ENCODE measurements at regions not wholly inside any gene's neighbourhood (a gene's known extent, or its start where the extent isn't known, plus 50 kb on each side); places are given as distances from the start of the nearest gene placed in this dataset.

DNA sequence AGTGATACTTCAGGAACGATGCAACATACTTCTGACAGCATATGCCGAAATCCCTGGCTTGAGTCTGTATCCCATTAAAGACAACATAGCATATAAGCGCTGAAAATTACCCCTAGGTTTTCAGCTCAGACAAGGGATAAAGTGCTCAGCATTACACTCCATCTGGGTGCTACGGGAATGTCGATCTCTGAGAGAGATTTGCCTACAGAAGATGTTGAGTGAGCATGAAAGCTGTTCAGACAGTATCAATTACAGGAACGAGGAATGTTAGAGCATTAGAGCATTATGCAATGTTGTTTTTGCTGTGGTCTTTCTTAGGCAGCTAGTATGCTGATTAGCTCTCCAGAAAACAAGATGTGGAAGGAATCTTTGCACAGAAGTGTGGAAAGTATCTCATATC is 484.5 kb downstream of the LIG4 start:
- TF ChIP-seq CTCF (IDR thresholded peaks at IDR 0.05) (no peak), POLR2A (IDR thresholded peaks at IDR 0.05) (no peak), POLR2AphosphoS5 (IDR thresholded peaks at IDR 0.05) (no peak)

Data from breast epithelium (tissue), 3 donors.